ENCODE measurements at regions not wholly inside any gene's neighbourhood (a gene's known extent, or its start where the extent isn't known, plus 50 kb on each side); places are given as distances from the start of the nearest gene placed in this dataset.

DNA sequence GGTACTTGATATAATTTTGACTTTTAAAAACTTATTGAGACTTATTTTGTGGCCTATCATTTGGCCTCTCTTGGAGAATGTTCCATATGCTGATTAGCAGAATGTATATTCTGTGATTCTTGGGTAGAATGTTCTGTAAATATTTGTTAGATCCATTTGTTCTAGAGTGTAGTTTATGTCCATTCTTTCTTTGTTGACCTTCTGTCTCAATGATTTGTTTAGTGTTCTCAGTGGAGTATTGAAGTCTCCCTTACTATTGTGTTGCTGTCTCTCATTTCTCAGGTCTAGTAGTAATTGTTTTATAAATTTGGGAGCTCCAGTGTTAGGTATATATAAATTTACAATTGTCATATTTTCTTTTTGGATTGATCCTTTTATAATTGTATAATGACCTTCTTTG, 349.6 kb upstream of the CWC22 start:
- TF ChIP-seq, protein P1, sequence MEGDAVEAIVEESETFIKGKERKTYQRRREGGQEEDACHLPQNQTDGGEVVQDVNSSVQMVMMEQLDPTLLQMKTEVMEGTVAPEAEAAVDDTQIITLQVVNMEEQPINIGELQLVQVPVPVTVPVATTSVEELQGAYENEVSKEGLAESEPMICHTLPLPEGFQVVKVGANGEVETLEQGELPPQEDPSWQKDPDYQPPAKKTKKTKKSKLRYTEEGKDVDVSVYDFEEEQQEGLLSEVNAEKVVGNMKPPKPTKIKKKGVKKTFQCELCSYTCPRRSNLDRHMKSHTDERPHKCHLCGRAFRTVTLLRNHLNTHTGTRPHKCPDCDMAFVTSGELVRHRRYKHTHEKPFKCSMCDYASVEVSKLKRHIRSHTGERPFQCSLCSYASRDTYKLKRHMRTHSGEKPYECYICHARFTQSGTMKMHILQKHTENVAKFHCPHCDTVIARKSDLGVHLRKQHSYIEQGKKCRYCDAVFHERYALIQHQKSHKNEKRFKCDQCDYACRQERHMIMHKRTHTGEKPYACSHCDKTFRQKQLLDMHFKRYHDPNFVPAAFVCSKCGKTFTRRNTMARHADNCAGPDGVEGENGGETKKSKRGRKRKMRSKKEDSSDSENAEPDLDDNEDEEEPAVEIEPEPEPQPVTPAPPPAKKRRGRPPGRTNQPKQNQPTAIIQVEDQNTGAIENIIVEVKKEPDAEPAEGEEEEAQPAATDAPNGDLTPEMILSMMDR (conservative IDR thresholded peaks at IDR 0.05 in 1 of 2, IDR thresholded peaks at IDR 0.05 in 1 of 2; ENCODE audit: extremely low read depth in 1 of 2, insufficient read depth in 1 of 2, low read depth in 1 of 2, low read length in 2 of 2) = no peak
- no peak for TF ChIP-seq EZH2 (IDR thresholded peaks at IDR 0.05; ENCODE audit: borderline replicate concordance, low read length)

Measured in mammary epithelial cell (primary cell).